Loucy (cell line): ENCODE measurements at regions not wholly inside any gene's neighbourhood (a gene's known extent, or its start where the extent isn't known, plus 50 kb on each side); places are given as distances from the start of the nearest gene placed in this dataset.

Source experiments
- CTCF ChIP-seq: fragments of 200-600 bp; sonication (generic); conservative IDR thresholded peaks from 2 replicates; pipeline ENCODE4 v1.5.1; 2014; ENCODE audit warnings: mild to moderate bottlenecking, antibody characterized with exemption, low read length
- EZH2phosphoT487 ChIP-seq: fragments of 200-600 bp; IDR thresholded peaks from 2 replicates; pipeline ENCODE4 v1.6.1; 2018; ENCODE audit warnings: antibody characterized with exemption, mild to moderate bottlenecking, moderate library complexity, borderline replicate concordance

GRCh38 chr6:6436946-6437345, 116.5 kb upstream of the F13A1 start:
- no peak for TF ChIP-seq CTCF
- TF ChIP-seq EZH2phosphoT487 = no peak
